CD14-positive monocyte (primary cell): ENCODE measurements at regions not wholly inside any gene's neighbourhood (a gene's known extent, or its start where the extent isn't known, plus 50 kb on each side); places are given as distances from the start of the nearest gene placed in this dataset.

Experiments
- DNase-seq, 3 donors: peaks; one replicate each; pipeline ENCODE4 v3.0.0-alpha.2; 2011 to 2022
- H2AFZ ChIP-seq: 2 replicates; pipeline ENCODE4 v1.6.0; 2012; ENCODE audit warnings: mild to moderate bottlenecking, low read depth, low read length, inconsistent platforms; ENCODE audit not compliant: insufficient read depth, poor library complexity, severe bottlenecking
- H3K27ac ChIP-seq, 2 donors: 1 replicate in 1 of 2; 2 replicates in 1 of 2; pipeline ENCODE4 v1.5.1; 2012 to 2013; ENCODE audit warnings: low read length in 2 of 2, control low read depth in 1 of 2, inconsistent platforms in 1 of 2, low read depth in 1 of 2, mild to moderate bottlenecking in 1 of 2
- H3K27me3 ChIP-seq, 2 donors: one replicate each; pipeline versions ENCODE4 v1.6.0 to v1.6.1; 2011 to 2013; ENCODE audit warnings: low read length in 2 of 2; ENCODE audit not compliant: control insufficient read depth in 2 of 2, insufficient read depth in 2 of 2
- H3K36me3 ChIP-seq, 2 donors: replicated peaks in 1 of 2; 1 replicate in 1 of 2; 2 replicates in 1 of 2; pipeline versions ENCODE4 v1.5.1 to v1.6.1; 2012 to 2013; ENCODE audit warnings: low read length in 2 of 2, control low read depth in 1 of 2, inconsistent platforms in 1 of 2, mild to moderate bottlenecking in 1 of 2; ENCODE audit not compliant: insufficient read depth in 2 of 2, control insufficient read depth in 1 of 2
- H3K4me1 ChIP-seq, 2 donors: 1 replicate in 1 of 2; 2 replicates in 1 of 2; pipeline versions ENCODE4 v1.5.1 to v1.6.1; 2012 to 2013; ENCODE audit warnings: low read length in 2 of 2, control low read depth in 1 of 2, inconsistent platforms in 1 of 2, mild to moderate bottlenecking in 1 of 2, moderate library complexity in 1 of 2; ENCODE audit not compliant: insufficient read depth in 2 of 2, control insufficient read depth in 1 of 2
- H3K4me2 ChIP-seq: replicated peaks from 2 replicates; pipeline ENCODE3; 2012; ENCODE audit warnings: low read length, moderate library complexity, mild to moderate bottlenecking; ENCODE audit not compliant: poor library complexity, severe bottlenecking; ENCODE audit errors: extremely low read depth
- H3K4me3 ChIP-seq, 3 experiments: fragments of 200-600 bp in 1 of 3; sonication (generic) in 1 of 3; replicated peaks in 1 of 3; 1 replicate in 2 of 3; 2 replicates in 1 of 3; pipeline ENCODE4 v1.5.1; 2011 to 2013; ENCODE audit warnings: low read length in 3 of 3, mild to moderate bottlenecking in 3 of 3, control low read depth in 2 of 3, low read depth in 2 of 3, inconsistent platforms in 1 of 3, moderate library complexity in 1 of 3
- H3K79me2 ChIP-seq: 2 replicates; pipeline ENCODE4 v1.6.0; 2012; ENCODE audit warnings: mild to moderate bottlenecking, control low read depth, inconsistent platforms, low read length, moderate library complexity; ENCODE audit not compliant: insufficient read depth
- H3K9ac ChIP-seq: 2 replicates; pipeline ENCODE4 v1.6.0; 2017; ENCODE audit warnings: low read length, mild to moderate bottlenecking; ENCODE audit not compliant: insufficient read depth, poor library complexity, severe bottlenecking
- H3K9me3 ChIP-seq, 2 donors: replicated peaks in 1 of 2; 1 replicate in 1 of 2; 2 replicates in 1 of 2; pipeline versions ENCODE4 v1.5.1 to v1.6.1; 2012 to 2013; ENCODE audit warnings: low read length in 2 of 2, control low read depth in 1 of 2; ENCODE audit not compliant: control insufficient read depth in 1 of 2, insufficient read depth in 1 of 2
- H4K20me1 ChIP-seq: 2 replicates; pipeline ENCODE4 v1.6.0; 2012; ENCODE audit warnings: mild to moderate bottlenecking, low read length, control low read depth, moderate library complexity; ENCODE audit not compliant: insufficient read depth
- H3K27ac Mint-ChIP-seq, 7 donors: one replicate each; pipeline ENCODE4 v1.8.0; 2020; ENCODE audit warnings: mild to moderate bottlenecking in 7 of 7, mixed read lengths in 7 of 7, moderate library complexity in 6 of 7, inconsistent platforms in 2 of 7
- H3K27me3 Mint-ChIP-seq, 3 donors: one replicate each; pipeline ENCODE4 v1.8.0; 2021 to 2022; ENCODE audit warnings: low read depth in 3 of 3, mild to moderate bottlenecking in 3 of 3, mixed read lengths in 3 of 3, moderate library complexity in 3 of 3, inconsistent platforms in 1 of 3
- H3K36me3 Mint-ChIP-seq, 2 donors: one replicate each; pipeline ENCODE4 v1.8.0; 2020; ENCODE audit warnings: mixed read lengths in 2 of 2, inconsistent platforms in 1 of 2, mild to moderate bottlenecking in 1 of 2
- H3K4me1 Mint-ChIP-seq: one replicate; pipeline ENCODE4 v1.8.0; 2020; ENCODE audit warnings: mild to moderate bottlenecking, mixed read lengths
- H3K4me3 Mint-ChIP-seq, 2 donors: one replicate each; pipeline ENCODE4 v1.8.0; 2020; ENCODE audit warnings: mild to moderate bottlenecking in 2 of 2, mixed read lengths in 2 of 2, moderate library complexity in 1 of 2
- H3K9me3 Mint-ChIP-seq, 7 donors: one replicate each; pipeline ENCODE4 v1.8.0; 2020 to 2022; ENCODE audit warnings: mixed read lengths in 7 of 7, mild to moderate bottlenecking in 6 of 7, moderate library complexity in 6 of 7, inconsistent platforms in 2 of 7
- WGBS: methylation state at CpG from one replicate; pipeline ENCODE4 v1.1.5; 2013; ENCODE audit warnings: missing lambda C conversion rate; ENCODE audit not compliant: insufficient coverage; 5-methylcytosine and 5-hydroxymethylcytosine counted together
- intact Hi-C, 2 donors: fragments of 100-400 bp; cut with micrococcal nuclease; formaldehyde crosslinking; loops; one replicate each; pipeline versions ENCODE4 v1.15.0 to v1.15.1; 2023
- TF ChIP-seq, protein P1 (sequence below): fragments of 200-600 bp; IDR thresholded peaks from one replicate; pipeline ENCODE4 v1.8.0; 2022; ENCODE audit warnings: antibody characterized with exemption, mild to moderate bottlenecking

DNA sequence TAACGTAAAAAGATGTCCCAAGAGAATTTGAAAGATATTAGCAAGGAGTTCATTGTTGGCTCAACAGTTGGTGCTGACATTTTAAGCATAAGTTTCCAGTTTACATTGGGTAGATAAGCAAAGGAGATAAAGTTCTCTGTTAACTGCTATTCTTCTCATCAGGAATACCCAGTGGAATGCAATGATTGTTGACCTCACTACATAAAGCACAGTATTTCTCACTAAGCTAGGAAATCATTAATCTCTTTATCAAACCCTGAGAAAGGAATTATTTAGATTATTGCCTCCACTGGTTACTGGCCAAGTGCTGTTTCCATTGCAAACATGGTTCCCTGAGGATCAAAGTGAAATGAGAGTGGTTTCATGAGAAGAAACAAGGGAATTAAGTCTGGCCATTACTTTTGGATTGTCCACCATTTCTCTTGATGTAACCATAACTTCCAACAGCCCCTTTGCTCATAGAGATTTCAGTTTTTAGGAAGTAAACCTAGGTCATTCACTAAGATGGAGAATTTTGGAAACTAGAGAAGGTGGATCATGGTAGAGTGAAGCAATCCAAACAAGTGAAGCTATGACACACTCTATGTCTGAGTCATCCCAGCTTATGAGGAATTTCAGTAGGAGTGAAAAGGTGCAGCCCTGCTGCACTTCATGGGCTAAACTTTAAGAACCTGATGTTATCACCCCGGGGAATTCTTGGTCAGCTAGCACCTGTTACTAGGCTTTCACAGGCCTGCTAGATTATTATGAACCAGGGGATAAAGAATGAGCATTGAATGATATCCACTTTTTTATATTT lies 163.4 kb downstream of the AREG start:
- Mint-ChIP-seq H3K4me1 (no peaks in the 10 kb centered on the region), H3K27ac (no peak overlapping the region), H3K4me3 (no peak overlapping the region), H3K9me3 (peaks cover 0 to 2% (median 0%) of the 10 kb centered on the region in 7 donors), H3K27me3 (peaks cover 0 to 1% (median 0%) of the 10 kb centered on the region in 3 donors), H3K36me3 (no peaks in the 10 kb centered on the region)
- Histone ChIP-seq H3K27ac (no peak overlapping the region), H3K9ac (no peak overlapping the region), H3K79me2 (no peaks in the 10 kb centered on the region), H2AFZ (no peak overlapping the region), H4K20me1 (no peaks in the 10 kb centered on the region), H3K27me3 (no peaks in the 10 kb centered on the region), H3K4me2 (no peak overlapping the region), H3K9me3 (no peaks in the 10 kb centered on the region), H3K36me3 (no peaks in the 10 kb centered on the region), H3K4me3 (no peak overlapping the region), H3K4me1 (no peaks in the 10 kb centered on the region)
- intact Hi-C loops, result no loop called here
- TF ChIP-seq, protein P1, sequence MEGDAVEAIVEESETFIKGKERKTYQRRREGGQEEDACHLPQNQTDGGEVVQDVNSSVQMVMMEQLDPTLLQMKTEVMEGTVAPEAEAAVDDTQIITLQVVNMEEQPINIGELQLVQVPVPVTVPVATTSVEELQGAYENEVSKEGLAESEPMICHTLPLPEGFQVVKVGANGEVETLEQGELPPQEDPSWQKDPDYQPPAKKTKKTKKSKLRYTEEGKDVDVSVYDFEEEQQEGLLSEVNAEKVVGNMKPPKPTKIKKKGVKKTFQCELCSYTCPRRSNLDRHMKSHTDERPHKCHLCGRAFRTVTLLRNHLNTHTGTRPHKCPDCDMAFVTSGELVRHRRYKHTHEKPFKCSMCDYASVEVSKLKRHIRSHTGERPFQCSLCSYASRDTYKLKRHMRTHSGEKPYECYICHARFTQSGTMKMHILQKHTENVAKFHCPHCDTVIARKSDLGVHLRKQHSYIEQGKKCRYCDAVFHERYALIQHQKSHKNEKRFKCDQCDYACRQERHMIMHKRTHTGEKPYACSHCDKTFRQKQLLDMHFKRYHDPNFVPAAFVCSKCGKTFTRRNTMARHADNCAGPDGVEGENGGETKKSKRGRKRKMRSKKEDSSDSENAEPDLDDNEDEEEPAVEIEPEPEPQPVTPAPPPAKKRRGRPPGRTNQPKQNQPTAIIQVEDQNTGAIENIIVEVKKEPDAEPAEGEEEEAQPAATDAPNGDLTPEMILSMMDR, result no peak
- DNase-seq, result peak in 1 of 3 donors; percentile 53
- no CpG with 5 or more reads among the region's 2 CpGs for WGBS

GRCh38 chr4:74610491-74610890 lies 165.6 kb downstream of the AREG start:
- Histone ChIP-seq H3K4me1 (no peaks in the 10 kb centered on the region), H3K27me3 (no peaks in the 10 kb centered on the region), H4K20me1 (no peaks in the 10 kb centered on the region), H3K4me3 (no peak overlapping the region), H3K9me3 (no peaks in the 10 kb centered on the region), H3K36me3 (no peaks in the 10 kb centered on the region), H3K4me2 (no peak overlapping the region), H3K79me2 (no peaks in the 10 kb centered on the region), H3K9ac (no peak overlapping the region), H3K27ac (no peak overlapping the region), H2AFZ (no peak overlapping the region)
- no peaks in the 10 kb centered on the region for H3K4me1 Mint-ChIP-seq
- TF ChIP-seq, protein P1, result no peak
- no peak overlapping the region for H3K27ac Mint-ChIP-seq
- DNase-seq, result no peak
- H3K27me3 Mint-ChIP-seq, result peaks cover 0 to 1% (median 0%) of the 10 kb centered on the region in 3 donors
- H3K9me3 Mint-ChIP-seq, result peaks cover 0 to 2% (median 0%) of the 10 kb centered on the region in 7 donors
- intact Hi-C loops, result no loop called here
- no peaks in the 10 kb centered on the region for H3K36me3 Mint-ChIP-seq
- WGBS, result no CpG with 5 or more reads among the region's 2 CpGs
- H3K4me3 Mint-ChIP-seq, result no peak overlapping the region
